ENCODE measurements at regions not wholly inside any gene's neighbourhood (a gene's known extent, or its start where the extent isn't known, plus 50 kb on each side); places are given as distances from the start of the nearest gene placed in this dataset.

GRCh38 chr5:106974272-106974671, 696.5 kb downstream of the EFNA5 start:
- TF ChIP-seq CTCF (optimal IDR thresholded peaks at IDR 0.05 in 1 of 3, IDR thresholded peaks at IDR 0.05 in 1 of 3, conservative IDR thresholded peaks at IDR 0.05 in 1 of 3; ENCODE audit: extremely low read depth in 1 of 3, insufficient read depth in 2 of 3, low read length in 3 of 3) (no peak), EZH2 (IDR thresholded peaks at IDR 0.05; ENCODE audit: low read length) (no peak)
